Lower lobe of right lung (tissue), 2 donors: ENCODE measurements at regions not wholly inside any gene's neighbourhood (a gene's known extent, or its start where the extent isn't known, plus 50 kb on each side); places are given as distances from the start of the nearest gene placed in this dataset.

Experiments
- ATAC-seq, 2 donors: fragments of 200-7000 bp; cut with Tn5 transposase; one replicate each; pipeline ENCODE4 v1.9.1; 2020 to 2022; ENCODE audit warnings: mild to moderate bottlenecking in 2 of 2, moderate library complexity in 2 of 2
- DNase-seq: peaks from one replicate; pipeline ENCODE4 v3.0.0-alpha.2; 2020
- H3K27ac ChIP-seq: fragments of 200-600 bp; one replicate; pipeline ENCODE4 v1.8.0; 2022
- H3K27me3 ChIP-seq: fragments of 200-600 bp; one replicate; pipeline ENCODE4 v1.8.0; 2022; ENCODE audit warnings: low read depth
- H3K36me3 ChIP-seq: fragments of 200-600 bp; one replicate; pipeline ENCODE4 v1.8.0; 2022; ENCODE audit warnings: mild to moderate bottlenecking
- H3K4me1 ChIP-seq: fragments of 200-600 bp; one replicate; pipeline ENCODE4 v1.8.0; 2022
- H3K4me3 ChIP-seq: fragments of 200-600 bp; one replicate; pipeline ENCODE4 v1.8.0; 2022; ENCODE audit warnings: mild to moderate bottlenecking
- H3K9me3 ChIP-seq: fragments of 200-600 bp; one replicate; pipeline ENCODE4 v1.8.0; 2022
- CTCF ChIP-seq: fragments of 200-600 bp; IDR thresholded peaks from one replicate; pipeline ENCODE4 v1.8.0; 2022; ENCODE audit warnings: antibody characterized with exemption, mild to moderate bottlenecking
- intact Hi-C: fragments of 100-400 bp; cut with DNase I; formaldehyde crosslinking; loops from one replicate; pipeline ENCODE4 v1.11.0; 2022
- donor health status: DM: no; HTN: yes; CAD: no; lungs with severe emphysema.

GRCh38 chr19:27764186-27764804 lies 1448.7 kb downstream of the UQCRFS1 start:
- Histone ChIP-seq H3K27ac (no peak overlapping the region), H3K27me3 (no peaks in the 10 kb centered on the region), H3K4me3 (no peak overlapping the region), H3K36me3 (no peaks in the 10 kb centered on the region), H3K4me1 (no peaks in the 10 kb centered on the region), H3K9me3 (peaks cover 32% of the 10 kb centered on the region)
- intact Hi-C loops, result no loop called here
- no peak for TF ChIP-seq CTCF
- no peak for DNase-seq
- no peak for ATAC-seq

- ATAC-seq (no peak), DNase-seq (no peak)
- TF ChIP-seq CTCF, result no peak
- Histone ChIP-seq H3K27ac (no peak overlapping the region), H3K4me3 (no peak overlapping the region), H3K36me3 (no peaks in the 10 kb centered on the region), H3K4me1 (no peaks in the 10 kb centered on the region), H3K27me3 (no peaks in the 10 kb centered on the region), H3K9me3 (peaks cover 24% of the 10 kb centered on the region)
- intact Hi-C loops, result no loop called here
Observed at GRCh38 chr19:27762933-27763332, 1450.0 kb downstream of the UQCRFS1 start.

GRCh38 chr19:27759896-27760295 lies 1453.1 kb downstream of the UQCRFS1 start:
- Histone ChIP-seq H3K27ac (no peak overlapping the region), H3K9me3 (peaks cover 5% of the 10 kb centered on the region), H3K36me3 (no peaks in the 10 kb centered on the region), H3K27me3 (no peaks in the 10 kb centered on the region), H3K4me3 (no peak overlapping the region), H3K4me1 (no peaks in the 10 kb centered on the region)
- intact Hi-C loops, result no loop called here
- ATAC-seq (no peak), DNase-seq (no peak)
- no peak for TF ChIP-seq CTCF

GRCh38 chr19:27758626-27759505 lies 1454.1 kb downstream of the UQCRFS1 start:
- no peak for TF ChIP-seq CTCF
- H3K27me3 ChIP-seq, result no peaks in the 10 kb centered on the region
- H3K4me1 ChIP-seq, result no peaks in the 10 kb centered on the region
- DNase-seq (no peak), ATAC-seq (no peak)
- peaks cover 2% of the 10 kb centered on the region for H3K9me3 ChIP-seq
- intact Hi-C loops, result no loop called here
- no peak overlapping the region for H3K4me3 ChIP-seq
- no peaks in the 10 kb centered on the region for H3K36me3 ChIP-seq
- H3K27ac ChIP-seq, result no peak overlapping the region

DNA sequence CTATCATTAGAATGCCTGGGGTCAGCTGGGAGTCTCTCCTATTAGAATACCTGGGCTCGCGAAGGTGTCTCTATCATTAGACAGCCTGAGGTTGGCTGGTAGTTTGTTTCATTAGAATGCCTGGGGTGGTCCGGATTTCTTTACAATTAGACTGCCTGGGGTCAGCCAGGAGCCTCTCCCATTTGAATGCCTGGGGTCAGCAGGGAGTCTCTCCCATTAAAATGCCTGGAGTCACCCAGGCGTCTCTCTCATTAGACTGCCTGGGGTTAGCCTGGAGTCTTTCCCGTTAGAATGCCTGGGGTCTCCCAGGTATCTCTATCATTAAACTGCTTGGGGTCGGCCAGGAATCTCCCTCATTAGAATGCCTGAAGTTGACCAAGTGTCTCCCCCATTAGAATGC lies 1458.3 kb downstream of the UQCRFS1 start:
- Histone ChIP-seq H3K4me1 (no peaks in the 10 kb centered on the region), H3K36me3 (no peaks in the 10 kb centered on the region), H3K9me3 (no peaks in the 10 kb centered on the region), H3K27ac (no peak overlapping the region), H3K4me3 (no peak overlapping the region), H3K27me3 (no peaks in the 10 kb centered on the region)
- no peak for TF ChIP-seq CTCF
- ATAC-seq, result no peak
- no peak for DNase-seq
- intact Hi-C loops, result no loop called here
